OCI-LY7 (cell line): ENCODE measurements at regions not wholly inside any gene's neighbourhood (a gene's known extent, or its start where the extent isn't known, plus 50 kb on each side); places are given as distances from the start of the nearest gene placed in this dataset.

ENCODE experiments used
- EZH2phosphoT487 ChIP-seq: fragments of 200-600 bp; sonication (generic); IDR thresholded peaks from 2 replicates; pipeline ENCODE4 v1.6.1; 2018; ENCODE audit warnings: low read depth, borderline replicate concordance, mild to moderate bottlenecking, mixed run types, antibody characterized with exemption, low read length, moderate library complexity, mixed read lengths
- TF ChIP-seq, protein P1 (sequence below): fragments of 200-600 bp; sonication (generic); conservative IDR thresholded peaks from 2 replicates; pipeline ENCODE4 v1.5.1; 2014; ENCODE audit warnings: mild to moderate bottlenecking, antibody characterized with exemption, low read length, moderate library complexity, mixed read lengths

- TF ChIP-seq, protein P1, sequence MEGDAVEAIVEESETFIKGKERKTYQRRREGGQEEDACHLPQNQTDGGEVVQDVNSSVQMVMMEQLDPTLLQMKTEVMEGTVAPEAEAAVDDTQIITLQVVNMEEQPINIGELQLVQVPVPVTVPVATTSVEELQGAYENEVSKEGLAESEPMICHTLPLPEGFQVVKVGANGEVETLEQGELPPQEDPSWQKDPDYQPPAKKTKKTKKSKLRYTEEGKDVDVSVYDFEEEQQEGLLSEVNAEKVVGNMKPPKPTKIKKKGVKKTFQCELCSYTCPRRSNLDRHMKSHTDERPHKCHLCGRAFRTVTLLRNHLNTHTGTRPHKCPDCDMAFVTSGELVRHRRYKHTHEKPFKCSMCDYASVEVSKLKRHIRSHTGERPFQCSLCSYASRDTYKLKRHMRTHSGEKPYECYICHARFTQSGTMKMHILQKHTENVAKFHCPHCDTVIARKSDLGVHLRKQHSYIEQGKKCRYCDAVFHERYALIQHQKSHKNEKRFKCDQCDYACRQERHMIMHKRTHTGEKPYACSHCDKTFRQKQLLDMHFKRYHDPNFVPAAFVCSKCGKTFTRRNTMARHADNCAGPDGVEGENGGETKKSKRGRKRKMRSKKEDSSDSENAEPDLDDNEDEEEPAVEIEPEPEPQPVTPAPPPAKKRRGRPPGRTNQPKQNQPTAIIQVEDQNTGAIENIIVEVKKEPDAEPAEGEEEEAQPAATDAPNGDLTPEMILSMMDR: no peak
- TF ChIP-seq EZH2phosphoT487: no peak
Observed at GRCh38 chr4:19577097-19577496, 674.6 kb upstream of the SLIT2 start.
